IMR-90 (cell line): ENCODE measurements at regions not wholly inside any gene's neighbourhood (a gene's known extent, or its start where the extent isn't known, plus 50 kb on each side); places are given as distances from the start of the nearest gene placed in this dataset.

Experiments used
- ATAC-seq: fragments of 200-7000 bp; cut with Tn5 transposase; 2 replicates; pipeline ENCODE4 v1.9.1; 2020; ENCODE audit warnings: low read depth, mild to moderate bottlenecking, moderate library complexity
- BruUV-seq: library from RNA; stranded (reverse); fragments of 400-500 nt; replicated peaks from 2 replicates; lab custom pipeline; 2021; lab: Mats Ljungman, UMichigan
- CTCF ChIA-PET: fragments of 300-600 bp; formaldehyde crosslinking; extraction: SDS; loops from one replicate; lab custom pipeline; 2021; ENCODE audit warnings: antibody characterized with exemption; lab: Yijun Ruan, JAX
- POLR2A ChIA-PET: fragments of 300-600 bp; sonication (Branson Sonifier 250); formaldehyde crosslinking; loops from one replicate; lab custom pipeline; 2022; ENCODE audit warnings: antibody characterized with exemption; ENCODE audit not compliant: unreplicated experiment; lab: Charles Lee
- DNase-seq: peaks from one replicate; pipeline ENCODE4 v3.0.0; 2013
- H2AFZ ChIP-seq: replicated peaks from 2 replicates; pipeline ENCODE3; 2013; ENCODE audit warnings: low read length, mild to moderate bottlenecking; ENCODE audit not compliant: poor library complexity
- H2AK5ac ChIP-seq: 2 replicates; pipeline ENCODE4 v1.6.1; 2013; ENCODE audit warnings: low read depth, low read length, inconsistent platforms
- H2AK9ac ChIP-seq: replicated peaks from 2 replicates; pipeline ENCODE3; 2013; ENCODE audit warnings: mild to moderate bottlenecking, low read depth, low read length, moderate library complexity; ENCODE audit not compliant: poor library complexity
- H2BK120ac ChIP-seq: 2 replicates; pipeline ENCODE4 v1.6.1; 2013; ENCODE audit warnings: low read depth, low read length, inconsistent platforms
- H2BK15ac ChIP-seq: 3 replicates; pipeline ENCODE4 v1.6.1; 2013; ENCODE audit warnings: low read depth, low read length, inconsistent platforms
- H2BK20ac ChIP-seq: 2 replicates; pipeline ENCODE4 v1.6.1; 2013; ENCODE audit warnings: low read depth, mild to moderate bottlenecking, inconsistent platforms, low read length, moderate library complexity
- H2BK5ac ChIP-seq: 2 replicates; pipeline ENCODE4 v1.6.1; 2013; ENCODE audit warnings: mild to moderate bottlenecking, low read depth, low read length, inconsistent platforms; ENCODE audit not compliant: poor library complexity, severe bottlenecking
- H3K14ac ChIP-seq: replicated peaks from 2 replicates; pipeline ENCODE4 v1.6.1; 2013; ENCODE audit warnings: low read depth, low read length, inconsistent platforms
- H3K18ac ChIP-seq: 2 replicates; pipeline ENCODE4 v1.6.1; 2013; ENCODE audit warnings: low read depth, low read length, control low read depth
- H3K23ac ChIP-seq: 2 replicates; pipeline ENCODE4 v1.6.1; 2013; ENCODE audit warnings: low read depth, low read length, inconsistent platforms
- H3K27ac ChIP-seq: 2 replicates; pipeline ENCODE4 v1.5.1; 2013; ENCODE audit warnings: mild to moderate bottlenecking, control low read depth, low read length; ENCODE audit not compliant: insufficient read depth
- H3K27me3 ChIP-seq: 2 replicates; pipeline ENCODE4 v1.6.1; 2013; ENCODE audit warnings: low read length; ENCODE audit not compliant: control insufficient read depth, insufficient read depth
- H3K36me3 ChIP-seq: 2 replicates; pipeline ENCODE4 v1.6.1; 2013; ENCODE audit warnings: low read length, mixed read lengths; ENCODE audit not compliant: control insufficient read depth, insufficient read depth
- H3K4ac ChIP-seq: 2 replicates; pipeline ENCODE4 v1.6.1; 2013; ENCODE audit warnings: low read depth, low read length, inconsistent platforms
- H3K4me1 ChIP-seq: 2 replicates; pipeline ENCODE4 v1.6.1; 2013; ENCODE audit warnings: low read length, mixed read lengths; ENCODE audit not compliant: control insufficient read depth, insufficient read depth
- H3K4me2 ChIP-seq: 2 replicates; pipeline ENCODE4 v1.6.1; 2013; ENCODE audit warnings: low read depth, mild to moderate bottlenecking, control low read depth, low read length, moderate library complexity
- H3K4me3 ChIP-seq: 2 replicates; pipeline ENCODE4 v1.5.1; 2013; ENCODE audit warnings: low read depth, mild to moderate bottlenecking, control low read depth, low read length, moderate library complexity; ENCODE audit not compliant: insufficient read depth
- H3K56ac ChIP-seq: 2 replicates; pipeline ENCODE4 v1.6.1; 2013; ENCODE audit warnings: low read length, inconsistent platforms; ENCODE audit not compliant: insufficient read depth; ENCODE audit errors: extremely low read depth
- H3K79me1 ChIP-seq, 2 experiments: 2 replicates each; pipeline ENCODE4 v1.6.1; 2013; ENCODE audit warnings: low read length in 2 of 2, inconsistent platforms in 1 of 2, low read depth in 1 of 2
- H3K9ac ChIP-seq: 2 replicates; pipeline ENCODE4 v1.6.1; 2013; ENCODE audit warnings: low read depth, low read length, control low read depth
- H3K9me1 ChIP-seq: 2 replicates; pipeline ENCODE4 v1.6.1; 2013; ENCODE audit warnings: low read length, inconsistent platforms; ENCODE audit not compliant: insufficient read depth
- H3K9me3 ChIP-seq: 2 replicates; pipeline ENCODE4 v1.6.1; 2013; ENCODE audit warnings: low read length; ENCODE audit not compliant: control insufficient read depth, insufficient read depth
- H4K20me1 ChIP-seq: 2 replicates; pipeline ENCODE4 v1.6.1; 2013; ENCODE audit warnings: low read length, inconsistent platforms; ENCODE audit not compliant: insufficient read depth
- H4K5ac ChIP-seq: 2 replicates; pipeline ENCODE4 v1.6.1; 2013; ENCODE audit warnings: mild to moderate bottlenecking, low read depth, low read length, control low read depth
- H4K8ac ChIP-seq, 2 experiments: 2 replicates each; pipeline ENCODE4 v1.6.1; 2013; ENCODE audit warnings: low read depth in 2 of 2, low read length in 2 of 2, control low read depth in 1 of 2, inconsistent platforms in 1 of 2
- H4K91ac ChIP-seq: 2 replicates; pipeline ENCODE4 v1.6.1; 2013; ENCODE audit warnings: low read depth, low read length, inconsistent platforms; ENCODE audit not compliant: insufficient read depth
- BHLHE40 ChIP-seq: fragments of 150-350 bp; IDR thresholded peaks from 2 replicates; pipeline ENCODE4 v1.6.1; 2016; ENCODE audit warnings: mild to moderate bottlenecking, low read depth, low read length
- CEBPB ChIP-seq: IDR thresholded peaks from 2 replicates; pipeline ENCODE4 v1.6.1; 2012; ENCODE audit warnings: low read depth, low read length, improper control_type of control experiment
- CTCF ChIP-seq: conservative IDR thresholded peaks from 2 replicates; pipeline ENCODE4 v1.5.1; 2012; ENCODE audit warnings: mild to moderate bottlenecking, low read depth, low read length, improper control_type of control experiment
- FOS ChIP-seq: fragments of 150-350 bp; IDR thresholded peaks from 2 replicates; pipeline ENCODE4 v1.6.1; 2016; ENCODE audit warnings: low read depth, low read length
- MAFK ChIP-seq: IDR thresholded peaks from 2 replicates; pipeline ENCODE4 v1.6.1; 2012; ENCODE audit warnings: low read depth, low read length, improper control_type of control experiment
- MXI1 ChIP-seq: IDR thresholded peaks from 2 replicates; pipeline ENCODE4 v1.6.1; 2012; ENCODE audit warnings: low read depth, mild to moderate bottlenecking, low read length, moderate library complexity, borderline replicate concordance
- NFE2L2 ChIP-seq: fragments of 150-350 bp; IDR thresholded peaks from 2 replicates; pipeline ENCODE4 v1.6.1; 2016; ENCODE audit warnings: low read depth, mild to moderate bottlenecking, low read length
- RCOR1 ChIP-seq: IDR thresholded peaks from 2 replicates; pipeline ENCODE4 v1.6.1; 2012; ENCODE audit warnings: mild to moderate bottlenecking, low read length, improper control_type of control experiment; ENCODE audit not compliant: insufficient replicate concordance
- RFX5 ChIP-seq: IDR thresholded peaks from 2 replicates; pipeline ENCODE4 v1.8.0; 2012; ENCODE audit warnings: low read depth, mild to moderate bottlenecking, low read length, moderate library complexity
- WGBS, 2 experiments: methylation state at CpG; one replicate each; pipeline versions ENCODE4 v1.1.5 to v1.1.7; 2013; ENCODE audit warnings: missing lambda C conversion rate in 2 of 2; ENCODE audit not compliant: insufficient read length in 1 of 2; ENCODE audit errors: extremely low coverage in 2 of 2; 5-methylcytosine and 5-hydroxymethylcytosine counted together
- dilution Hi-C: fragments of 300-500 bp; cut with HindIII; formaldehyde crosslinking; loops from one replicate; pipeline ENCODE4 v1.14.3; 2018; ENCODE audit warnings: low sequenced_read_pairs; ENCODE audit not compliant: unreplicated experiment
- in situ Hi-C: fragments of 300-500 bp; cut with MboI; formaldehyde crosslinking; loops from 3 replicates; pipeline ENCODE4 v1.14.3; 2019; ENCODE audit warnings: low sequenced_read_pairs, inconsistent platforms, mixed read lengths
- intact Hi-C: fragments of 100-400 bp; cut with micrococcal nuclease; formaldehyde crosslinking; loops from 2 replicates; pipeline ENCODE4 v1.10.0; 2022
- TF ChIP-seq, protein P1 (sequence below): fragments of 150-350 bp; IDR thresholded peaks from 2 replicates; pipeline ENCODE4 v1.6.1; 2016; ENCODE audit warnings: low read depth, mild to moderate bottlenecking, low read length, moderate library complexity, borderline replicate concordance

DNA sequence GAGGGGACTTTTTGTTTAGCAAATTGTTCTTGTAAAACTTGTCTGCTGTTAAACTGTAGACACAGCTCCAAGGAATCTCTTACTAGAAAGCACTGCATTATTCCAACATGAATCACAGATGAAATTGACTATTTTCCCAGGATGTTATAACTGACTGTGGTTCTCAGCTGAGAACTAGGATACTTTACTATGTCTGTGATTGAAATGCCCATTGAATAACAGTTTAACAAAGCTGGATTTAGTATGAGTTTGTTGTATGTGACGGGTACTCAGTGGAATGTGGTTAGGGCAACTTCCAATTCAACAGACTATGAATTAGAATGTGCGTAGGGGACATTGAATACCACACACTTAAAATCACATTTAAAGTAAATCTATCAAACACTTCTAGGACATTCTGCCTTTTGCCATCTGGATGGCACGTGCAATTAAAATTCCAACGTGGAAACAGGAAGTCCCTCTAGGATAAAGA, 193.4 kb upstream of the PREP start:
- no peak overlapping the region for H2AK5ac ChIP-seq
- H3K4me2 ChIP-seq, result peak overlapping the region; percentile 68; the same call in 1 of the 2 replicates
- H3K9me1 ChIP-seq, result peaks cover 14% of the 10 kb centered on the region
- H2BK120ac ChIP-seq, result peak overlapping the region; percentile 61
- peaks cover 22% of the 10 kb centered on the region for H3K4me1 ChIP-seq
- peak; percentile 91 for ATAC-seq
- ChIA-PET POLR2A (no interaction called here), CTCF (no interaction called here)
- H3K4me3 ChIP-seq, result no peak overlapping the region
- no CpG with 5 or more reads among the region's 4 CpGs for WGBS, 2 experiments
- peak; percentile 99 for DNase-seq
- 0 out of 4 replicates have a peak overlapping the region, but pooled peaks of 1 of the 2 experiments have one; percentile 24 for H4K8ac ChIP-seq
- dilution Hi-C loops, result no loop called here
- H2BK20ac ChIP-seq, result peak overlapping the region; percentile 69; the same call in 1 of the 2 replicates
- H4K5ac ChIP-seq, result no peak overlapping the region; the same call in 1 of the 2 replicates
- peak overlapping the region; percentile 43; the same call in 1 of the 2 replicates for H3K23ac ChIP-seq
- no peak overlapping the region for H2BK15ac ChIP-seq
- intact Hi-C loops, result loop anchor here (1.0 kb wide), 1 partner anchor 13 kb away; no protein-coding TSS in a partner anchor
- TF ChIP-seq MAFK (no peak), CEBPB (0 out of 2 replicates have a peak, but pooled peaks have one; percentile 14), FOS (peak; percentile 82), CTCF (no peak), RCOR1 (no peak), RFX5 (no peak; the same call in 1 of the 2 replicates), NFE2L2 (no peak), MXI1 (no peak), BHLHE40 (peak; percentile 99)
- TF ChIP-seq, protein P1, sequence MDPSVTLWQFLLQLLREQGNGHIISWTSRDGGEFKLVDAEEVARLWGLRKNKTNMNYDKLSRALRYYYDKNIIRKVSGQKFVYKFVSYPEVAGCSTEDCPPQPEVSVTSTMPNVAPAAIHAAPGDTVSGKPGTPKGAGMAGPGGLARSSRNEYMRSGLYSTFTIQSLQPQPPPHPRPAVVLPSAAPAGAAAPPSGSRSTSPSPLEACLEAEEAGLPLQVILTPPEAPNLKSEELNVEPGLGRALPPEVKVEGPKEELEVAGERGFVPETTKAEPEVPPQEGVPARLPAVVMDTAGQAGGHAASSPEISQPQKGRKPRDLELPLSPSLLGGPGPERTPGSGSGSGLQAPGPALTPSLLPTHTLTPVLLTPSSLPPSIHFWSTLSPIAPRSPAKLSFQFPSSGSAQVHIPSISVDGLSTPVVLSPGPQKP, result no peak
- H3K56ac ChIP-seq, result peak overlapping the region; percentile 81; the same call in 1 of the 2 replicates
- BruUV-seq, result no TSS peak
- no peak overlapping the region for H3K27ac ChIP-seq
- H3K36me3 ChIP-seq, result no peaks in the 10 kb centered on the region
- peak overlapping the region; percentile 57; the same call in 1 of the 2 replicates for H3K4ac ChIP-seq
- in situ Hi-C loops, result no loop called here
- no peak overlapping the region for H2AFZ ChIP-seq
- H4K20me1 ChIP-seq, result no peaks in the 10 kb centered on the region
- H3K79me1 ChIP-seq, result peaks cover 0 to 4% of the 10 kb centered on the region in 2 experiments; a peak in 1 of 4 replicates
- no peaks in the 10 kb centered on the region for H3K9me3 ChIP-seq
- peak overlapping the region; percentile 50; the same call in 1 of the 2 replicates for H3K18ac ChIP-seq
- H2AK9ac ChIP-seq, result no peak overlapping the region
- H4K91ac ChIP-seq, result peak overlapping the region; percentile 56
- H3K9ac ChIP-seq, result no peak overlapping the region
- no peak overlapping the region for H3K14ac ChIP-seq
- H2BK5ac ChIP-seq, result peak overlapping the region; percentile 98
- H3K27me3 ChIP-seq, result no peaks in the 10 kb centered on the region
